ENCODE measurements at regions not wholly inside any gene's neighbourhood (a gene's known extent, or its start where the extent isn't known, plus 50 kb on each side); places are given as distances from the start of the nearest gene placed in this dataset.
"Not testable (repeated sequence)": the region's sequence is repeated elsewhere in the genome, so short reads cannot be mapped to it uniquely, and the experiment has no call there.

DNA sequence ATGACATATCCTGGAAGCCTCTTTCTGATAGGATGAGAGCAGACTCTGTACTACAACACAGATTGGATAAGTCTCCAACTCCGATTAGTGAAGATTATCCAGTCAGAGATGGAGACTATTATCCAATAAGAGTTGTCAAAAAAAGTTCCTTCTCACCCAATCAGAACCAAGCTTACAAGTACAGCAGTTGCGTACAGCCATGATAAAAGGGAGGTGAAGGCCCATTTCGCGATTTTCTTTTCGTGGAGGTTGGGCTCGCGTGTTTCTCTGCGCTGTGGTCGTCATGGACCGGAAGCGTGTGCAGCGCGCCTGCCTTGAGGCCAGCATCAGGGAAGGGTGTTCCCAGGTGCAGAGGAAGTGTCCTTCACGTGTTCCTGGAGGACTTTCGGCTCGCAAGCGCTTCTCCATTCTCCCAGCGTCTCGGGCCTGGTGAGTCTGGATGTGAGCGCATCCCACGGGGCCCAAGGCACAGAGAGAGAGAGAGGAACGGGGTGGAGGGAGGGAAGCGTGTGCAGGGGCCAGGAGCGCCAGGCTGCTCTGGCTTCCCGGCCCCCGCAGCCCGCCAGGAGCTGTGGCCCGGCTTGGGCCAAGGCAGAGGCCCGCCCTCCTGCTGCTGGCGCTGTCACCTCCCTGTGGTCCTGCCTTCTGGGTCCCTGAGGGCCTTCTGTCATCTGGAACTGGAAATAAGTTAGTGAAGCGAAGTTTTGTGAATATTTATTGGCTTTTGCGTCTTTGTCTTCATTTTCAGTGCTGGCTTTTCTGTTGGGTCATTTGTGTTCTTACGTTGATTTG lies 53.9 kb downstream of the CDRT15L2 start:
- not testable (repeated sequence) for FAIRE-seq; DNase-seq (ENCODE audit: insufficient read length)

- not testable (repeated sequence) for FAIRE-seq
Observed at GRCh38 chr17:20640147-20640546, 60.6 kb downstream of the CDRT15L2 start.

GRCh38 chr17:20646661-20647272 lies 67.2 kb downstream of the CDRT15L2 start:
- peak; percentile 36 for FAIRE-seq
- not testable (repeated sequence) for DNase-seq (ENCODE audit: insufficient read length)

More at GRCh38 chr17:20640147-20640546, 60.6 kb downstream of the CDRT15L2 start:
- DNase-seq (ENCODE audit: insufficient read length) = not testable (repeated sequence)

- peak; percentile 86 for FAIRE-seq
- not testable (repeated sequence) for DNase-seq (ENCODE audit: insufficient read length)
Observed at GRCh38 chr17:20649097-20649767, 69.7 kb downstream of the CDRT15L2 start.

DNA sequence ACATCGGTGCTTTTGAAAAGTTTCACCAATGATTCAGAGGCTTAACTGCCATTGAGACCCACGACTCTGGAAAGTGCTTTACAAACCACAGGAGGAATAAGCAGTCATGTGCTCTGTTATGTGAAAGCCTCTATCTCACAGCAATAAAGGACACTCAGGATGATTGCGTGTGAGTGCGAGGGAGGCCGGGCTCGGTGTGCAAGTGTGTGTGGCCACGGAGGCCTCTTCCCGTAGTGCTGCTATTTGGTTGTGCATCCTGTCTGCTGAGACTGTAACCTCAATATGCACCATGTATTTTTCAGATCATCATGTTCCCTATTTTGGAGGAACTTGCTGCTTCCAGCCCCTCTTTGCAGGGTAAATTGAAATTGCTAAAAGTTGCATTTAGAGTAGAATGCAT lies 71.5 kb downstream of the CDRT15L2 start:
- not testable (repeated sequence) for DNase-seq (ENCODE audit: insufficient read length); FAIRE-seq

- not testable (repeated sequence) for FAIRE-seq; DNase-seq (ENCODE audit: insufficient read length)
Observed at GRCh38 chr17:20651736-20652135, 72.2 kb downstream of the CDRT15L2 start.

DNA sequence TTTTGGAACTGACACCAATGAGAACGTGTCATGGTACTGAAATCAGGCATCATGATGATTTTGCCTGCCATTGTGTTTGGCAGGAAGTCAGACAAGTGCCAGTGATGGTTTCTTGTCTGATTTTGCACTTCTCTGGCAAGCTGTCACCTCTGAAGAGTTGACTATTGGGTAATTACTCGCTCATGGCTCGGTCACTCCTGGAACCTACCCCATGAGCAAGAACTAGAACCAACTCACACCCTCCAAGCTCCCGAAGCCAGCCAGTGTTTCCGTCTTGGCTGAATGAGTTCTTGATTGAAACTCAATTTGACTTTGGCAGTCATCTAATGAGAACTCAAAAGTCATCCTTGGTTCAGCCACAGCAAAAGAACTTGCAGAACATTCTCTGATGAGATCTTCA lies 73.9 kb downstream of the CDRT15L2 start:
- FAIRE-seq; DNase-seq (ENCODE audit: insufficient read length): not testable (repeated sequence)

- not testable (repeated sequence) for DNase-seq (ENCODE audit: insufficient read length); FAIRE-seq
Observed at GRCh38 chr17:20654114-20654513, 74.6 kb downstream of the CDRT15L2 start.

GRCh38 chr17:20654575-20654974 lies 75.1 kb downstream of the CDRT15L2 start:
- DNase-seq (ENCODE audit: insufficient read length); FAIRE-seq: not testable (repeated sequence)

GRCh38 chr17:20665103-20665955 lies 85.8 kb downstream of the CDRT15L2 start:
- FAIRE-seq; DNase-seq (ENCODE audit: insufficient read length): not testable (repeated sequence)

- not testable (repeated sequence) for DNase-seq (ENCODE audit: insufficient read length); FAIRE-seq
Observed at GRCh38 chr17:20666689-20667088, 87.2 kb downstream of the CDRT15L2 start.

DNA sequence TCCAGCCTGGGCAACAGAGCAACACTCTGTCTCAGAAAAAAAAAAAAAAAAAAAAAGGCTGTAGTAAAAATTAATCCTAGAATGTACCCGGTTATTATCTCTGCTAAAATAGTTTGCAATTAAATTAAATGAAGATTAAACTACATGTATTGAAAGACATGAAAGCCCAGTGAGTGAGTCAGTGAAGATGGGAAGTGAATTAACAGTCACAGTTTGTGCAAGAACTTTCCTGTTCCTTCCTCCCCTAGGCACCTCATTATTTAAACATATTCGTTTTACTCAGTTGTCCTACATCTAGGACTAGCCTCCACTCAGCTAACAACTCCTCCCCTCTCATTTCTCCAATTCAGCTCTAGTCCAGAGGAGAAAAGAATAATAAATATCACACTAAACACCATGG lies 88.2 kb downstream of the CDRT15L2 start:
- FAIRE-seq; DNase-seq (ENCODE audit: insufficient read length): not testable (repeated sequence)

DNA sequence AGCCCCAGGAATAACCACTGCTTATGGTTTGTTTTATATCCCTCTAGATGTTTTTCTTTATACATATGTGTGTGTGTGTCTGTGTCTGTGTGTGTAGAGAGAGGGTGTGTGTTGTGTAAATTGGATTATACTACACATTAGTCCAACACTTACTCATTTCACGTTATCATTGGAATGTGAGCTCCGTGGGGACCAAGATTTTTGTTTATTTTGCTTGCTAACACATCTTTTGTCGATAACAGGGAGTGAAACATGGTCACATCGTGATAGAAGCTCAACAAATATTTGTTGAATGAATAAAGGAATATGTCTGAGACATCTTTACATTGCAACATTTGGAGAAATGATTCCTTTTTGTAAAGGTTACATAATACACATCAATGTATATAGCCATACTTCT lies 88.8 kb downstream of the CDRT15L2 start:
- FAIRE-seq; DNase-seq (ENCODE audit: insufficient read length): not testable (repeated sequence)

DNA sequence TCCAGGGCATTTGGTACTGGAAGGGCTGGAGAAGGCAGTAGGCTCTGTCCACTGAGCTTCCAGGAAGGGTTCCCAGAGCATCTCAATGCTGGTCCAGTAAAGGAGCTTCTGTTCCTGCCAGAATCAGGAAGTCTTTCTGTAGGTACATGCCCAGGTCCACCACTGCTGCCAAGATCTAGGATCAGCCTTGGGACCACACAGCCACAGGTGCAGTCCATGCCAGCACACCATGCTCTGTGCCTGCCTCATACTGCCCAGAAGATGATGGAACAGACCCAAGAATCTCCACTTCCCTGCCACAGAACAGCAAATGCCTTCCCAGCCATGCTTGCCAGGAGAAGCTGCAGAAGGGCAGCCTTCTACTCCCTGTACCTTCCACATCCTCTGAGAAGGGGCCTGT lies 89.3 kb downstream of the CDRT15L2 start:
- not testable (repeated sequence) for FAIRE-seq

GRCh38 chr17:20670506-20670905 lies 91.0 kb downstream of the CDRT15L2 start:
- peak; percentile 76 for FAIRE-seq

More for the DNA sequence above, 89.3 kb downstream of the CDRT15L2 start:
- DNase-seq (ENCODE audit: insufficient read length) = not testable (repeated sequence)

GRCh38 chr17:20674374-20674773 lies 94.8 kb downstream of the CDRT15L2 start:
- DNase-seq (ENCODE audit: insufficient read length); FAIRE-seq: not testable (repeated sequence)

More at GRCh38 chr17:20670506-20670905, 91.0 kb downstream of the CDRT15L2 start:
- not testable (repeated sequence) for DNase-seq (ENCODE audit: insufficient read length)

GRCh38 chr17:20675707-20676106 lies 96.2 kb downstream of the CDRT15L2 start:
- not testable (repeated sequence) for DNase-seq (ENCODE audit: insufficient read length)
- FAIRE-seq = peak; percentile 60

- DNase-seq (ENCODE audit: insufficient read length) = not testable (repeated sequence)
Observed at GRCh38 chr17:20676656-20677055, 97.1 kb downstream of the CDRT15L2 start.

GRCh38 chr17:20677469-20677868 lies 97.9 kb downstream of the CDRT15L2 start:
- not testable (repeated sequence) for DNase-seq (ENCODE audit: insufficient read length); FAIRE-seq

More at GRCh38 chr17:20676656-20677055, 97.1 kb downstream of the CDRT15L2 start:
- not testable (repeated sequence) for FAIRE-seq

DNA sequence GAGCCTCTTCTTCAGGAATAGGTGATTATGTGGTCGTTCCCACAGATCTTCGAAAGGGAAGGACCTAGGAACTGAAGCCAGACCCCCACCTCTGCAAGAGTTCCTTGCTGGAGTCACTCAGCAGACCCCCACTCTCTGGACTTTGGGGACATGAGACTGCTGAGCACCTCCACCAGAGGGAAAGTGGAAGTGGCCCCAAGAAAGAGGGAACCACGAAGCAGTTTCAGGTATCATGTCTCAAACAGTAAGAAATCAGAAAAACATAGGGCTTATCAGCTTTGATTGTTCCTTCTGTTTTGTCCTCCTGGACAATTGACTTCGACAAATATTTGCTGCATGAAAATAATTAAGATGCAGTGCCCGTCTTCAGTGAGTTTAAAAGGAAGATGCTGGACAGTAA lies 98.9 kb downstream of the CDRT15L2 start:
- DNase-seq (ENCODE audit: insufficient read length) = not testable (repeated sequence)
- peak; percentile 50 for FAIRE-seq
